Hepatocyte (in vitro differentiated cells): ENCODE measurements at regions not wholly inside any gene's neighbourhood (a gene's known extent, or its start where the extent isn't known, plus 50 kb on each side); places are given as distances from the start of the nearest gene placed in this dataset.

Source experiments
- DNase-seq: peaks from one replicate; pipeline ENCODE4 v3.0.0-alpha.2; 2016; ENCODE audit warnings: low spot score
- H2AFZ ChIP-seq: fragments of 200-600 bp; sonication (generic); 2 replicates; pipeline ENCODE4 v1.6.0; 2016; ENCODE audit warnings: antibody characterized with exemption, mild to moderate bottlenecking
- H3K27ac ChIP-seq: fragments of 200-600 bp; sonication (generic); 2 replicates; pipeline ENCODE4 v1.5.1; 2016; ENCODE audit warnings: mild to moderate bottlenecking
- H3K27me3 ChIP-seq: fragments of 200-600 bp; sonication (generic); 2 replicates; pipeline ENCODE4 v1.6.1; 2016
- H3K36me3 ChIP-seq: fragments of 200-600 bp; sonication (generic); replicated peaks from 2 replicates; pipeline ENCODE4 v1.5.1; 2016; ENCODE audit warnings: low read depth; ENCODE audit not compliant: insufficient read depth
- H3K4me1 ChIP-seq: fragments of 200-600 bp; sonication (generic); 2 replicates; pipeline ENCODE4 v1.5.1; 2016; ENCODE audit warnings: mild to moderate bottlenecking, moderate library complexity; ENCODE audit not compliant: insufficient read depth
- H3K4me2 ChIP-seq: fragments of 200-600 bp; sonication (generic); 2 replicates; pipeline ENCODE4 v1.6.0; 2016
- H3K4me3 ChIP-seq: fragments of 200-600 bp; sonication (generic); 2 replicates; pipeline ENCODE4 v1.5.1; 2016; ENCODE audit warnings: mild to moderate bottlenecking
- H3K79me2 ChIP-seq: fragments of 200-600 bp; sonication (generic); 2 replicates; pipeline ENCODE4 v1.6.0; 2017; ENCODE audit warnings: mild to moderate bottlenecking
- H3K9me2 ChIP-seq: fragments of 200-600 bp; sonication (generic); replicated peaks from 2 replicates; pipeline ENCODE4 v1.6.0; 2017; ENCODE audit warnings: mild to moderate bottlenecking; ENCODE audit not compliant: insufficient read depth
- H3K9me3 ChIP-seq: fragments of 200-600 bp; sonication (generic); 2 replicates; pipeline ENCODE4 v1.5.1; 2016; ENCODE audit warnings: low read depth, mild to moderate bottlenecking
- H4K20me1 ChIP-seq: fragments of 200-600 bp; sonication (generic); 2 replicates; pipeline ENCODE4 v1.6.0; 2016; ENCODE audit warnings: mild to moderate bottlenecking; ENCODE audit not compliant: insufficient read depth, poor library complexity, severe bottlenecking
- CTCF ChIP-seq: fragments of 200-600 bp; sonication (generic); IDR thresholded peaks from 2 replicates; pipeline ENCODE4 v1.5.1; 2016; ENCODE audit warnings: antibody characterized with exemption, mild to moderate bottlenecking; ENCODE audit not compliant: poor library complexity
- EZH2 ChIP-seq: fragments of 200-600 bp; sonication (generic); IDR thresholded peaks from 2 replicates; pipeline ENCODE4 v1.6.1; 2016; ENCODE audit warnings: antibody characterized with exemption, mild to moderate bottlenecking, borderline replicate concordance
- EZH2phosphoT487 ChIP-seq: fragments of 200-600 bp; sonication (generic); IDR thresholded peaks from one replicate; pipeline ENCODE4 v1.6.1; 2018; ENCODE audit warnings: antibody characterized with exemption, mild to moderate bottlenecking, low read depth, moderate library complexity; ENCODE audit not compliant: unreplicated experiment, severe bottlenecking
- WGBS: methylation state at CpG from one replicate; pipeline ENCODE4 v1.1.6; 2016; ENCODE audit warnings: low lambda C conversion rate; ENCODE audit errors: missing lambda C conversion rate; 5-methylcytosine and 5-hydroxymethylcytosine counted together

GRCh38 chr9:79477241-79477840, 94.4 kb upstream of the TLE4 start:
- no peak for DNase-seq
- no peaks in the 10 kb centered on the region for H3K4me1 ChIP-seq
- H3K27me3 ChIP-seq = no peaks in the 10 kb centered on the region
- TF ChIP-seq EZH2 (no peak), CTCF (no peak), EZH2phosphoT487 (no peak)
- no peaks in the 10 kb centered on the region for H3K79me2 ChIP-seq
- H3K4me3 ChIP-seq = no peak overlapping the region
- H3K27ac ChIP-seq = no peak overlapping the region
- H4K20me1 ChIP-seq = no peaks in the 10 kb centered on the region
- H3K4me2 ChIP-seq = no peak overlapping the region
- H3K36me3 ChIP-seq = no peaks in the 10 kb centered on the region
- no peaks in the 10 kb centered on the region for H3K9me3 ChIP-seq
- H2AFZ ChIP-seq = no peak overlapping the region
- no peaks in the 10 kb centered on the region for H3K9me2 ChIP-seq
- WGBS = 41% methylated on average over 3 of the region's 3 CpGs

GRCh38 chr9:79477955-79478771, 93.6 kb upstream of the TLE4 start:
- Histone ChIP-seq H3K4me1 (no peaks in the 10 kb centered on the region), H3K36me3 (no peaks in the 10 kb centered on the region), H4K20me1 (no peaks in the 10 kb centered on the region), H3K4me3 (no peak overlapping the region), H3K9me2 (no peaks in the 10 kb centered on the region), H3K27ac (no peak overlapping the region), H3K79me2 (no peaks in the 10 kb centered on the region), H3K4me2 (no peak overlapping the region), H3K27me3 (no peaks in the 10 kb centered on the region), H3K9me3 (no peaks in the 10 kb centered on the region), H2AFZ (no peak overlapping the region)
- DNase-seq = peak; percentile 49
- WGBS = 42% methylated on average over 5 of the region's 5 CpGs
- TF ChIP-seq CTCF (peak; percentile 45), EZH2phosphoT487 (no peak)

GRCh38 chr9:79480639-79481038, 91.1 kb upstream of the TLE4 start:
- DNase-seq = no peak
- Histone ChIP-seq H2AFZ (no peak overlapping the region), H3K79me2 (no peaks in the 10 kb centered on the region), H3K4me1 (no peaks in the 10 kb centered on the region), H4K20me1 (no peaks in the 10 kb centered on the region), H3K27me3 (no peaks in the 10 kb centered on the region), H3K4me2 (no peak overlapping the region), H3K9me3 (no peaks in the 10 kb centered on the region), H3K9me2 (no peaks in the 10 kb centered on the region), H3K36me3 (no peaks in the 10 kb centered on the region), H3K4me3 (no peak overlapping the region), H3K27ac (no peak overlapping the region)
- whole genome bisulfite sequencing = 54% methylated on average over 4 of the region's 4 CpGs
- TF ChIP-seq EZH2 (no peak), EZH2phosphoT487 (no peak), CTCF (no peak)
